ENCODE measurements at regions not wholly inside any gene's neighbourhood (a gene's known extent, or its start where the extent isn't known, plus 50 kb on each side); places are given as distances from the start of the nearest gene placed in this dataset.

- TF ChIP-seq POLR2A (IDR thresholded peaks at IDR 0.05) (no peak), CTCF (IDR thresholded peaks at IDR 0.05) (no peak)
Measured at GRCh38 chr2:122391726-122392125, 636.3 kb downstream of the TSN start.

Data from Peyer's patch (tissue), 4 donors.